ENCODE measurements at regions not wholly inside any gene's neighbourhood (a gene's known extent, or its start where the extent isn't known, plus 50 kb on each side); places are given as distances from the start of the nearest gene placed in this dataset.
A peak's percentile ranks its signal among the peaks of the same experiment; 100 is the strongest.

- no peak for DNase-seq (ENCODE audit: low read depth, low spot score)
- no peak overlapping the region for H3K4me3 ChIP-seq (ENCODE audit: low read depth, low read length)
- in situ Hi-C loops (cut with HindIII; ENCODE audit: low sequenced_read_pairs), result no loop called here
- TF ChIP-seq, protein P1, sequence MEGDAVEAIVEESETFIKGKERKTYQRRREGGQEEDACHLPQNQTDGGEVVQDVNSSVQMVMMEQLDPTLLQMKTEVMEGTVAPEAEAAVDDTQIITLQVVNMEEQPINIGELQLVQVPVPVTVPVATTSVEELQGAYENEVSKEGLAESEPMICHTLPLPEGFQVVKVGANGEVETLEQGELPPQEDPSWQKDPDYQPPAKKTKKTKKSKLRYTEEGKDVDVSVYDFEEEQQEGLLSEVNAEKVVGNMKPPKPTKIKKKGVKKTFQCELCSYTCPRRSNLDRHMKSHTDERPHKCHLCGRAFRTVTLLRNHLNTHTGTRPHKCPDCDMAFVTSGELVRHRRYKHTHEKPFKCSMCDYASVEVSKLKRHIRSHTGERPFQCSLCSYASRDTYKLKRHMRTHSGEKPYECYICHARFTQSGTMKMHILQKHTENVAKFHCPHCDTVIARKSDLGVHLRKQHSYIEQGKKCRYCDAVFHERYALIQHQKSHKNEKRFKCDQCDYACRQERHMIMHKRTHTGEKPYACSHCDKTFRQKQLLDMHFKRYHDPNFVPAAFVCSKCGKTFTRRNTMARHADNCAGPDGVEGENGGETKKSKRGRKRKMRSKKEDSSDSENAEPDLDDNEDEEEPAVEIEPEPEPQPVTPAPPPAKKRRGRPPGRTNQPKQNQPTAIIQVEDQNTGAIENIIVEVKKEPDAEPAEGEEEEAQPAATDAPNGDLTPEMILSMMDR (IDR thresholded peaks at IDR 0.05; ENCODE audit: low read depth, low read length), result no peak
These were observed 86.1 kb downstream of the NCOR2 start for GRCh38 chr12:124481257-124481750.

DNA sequence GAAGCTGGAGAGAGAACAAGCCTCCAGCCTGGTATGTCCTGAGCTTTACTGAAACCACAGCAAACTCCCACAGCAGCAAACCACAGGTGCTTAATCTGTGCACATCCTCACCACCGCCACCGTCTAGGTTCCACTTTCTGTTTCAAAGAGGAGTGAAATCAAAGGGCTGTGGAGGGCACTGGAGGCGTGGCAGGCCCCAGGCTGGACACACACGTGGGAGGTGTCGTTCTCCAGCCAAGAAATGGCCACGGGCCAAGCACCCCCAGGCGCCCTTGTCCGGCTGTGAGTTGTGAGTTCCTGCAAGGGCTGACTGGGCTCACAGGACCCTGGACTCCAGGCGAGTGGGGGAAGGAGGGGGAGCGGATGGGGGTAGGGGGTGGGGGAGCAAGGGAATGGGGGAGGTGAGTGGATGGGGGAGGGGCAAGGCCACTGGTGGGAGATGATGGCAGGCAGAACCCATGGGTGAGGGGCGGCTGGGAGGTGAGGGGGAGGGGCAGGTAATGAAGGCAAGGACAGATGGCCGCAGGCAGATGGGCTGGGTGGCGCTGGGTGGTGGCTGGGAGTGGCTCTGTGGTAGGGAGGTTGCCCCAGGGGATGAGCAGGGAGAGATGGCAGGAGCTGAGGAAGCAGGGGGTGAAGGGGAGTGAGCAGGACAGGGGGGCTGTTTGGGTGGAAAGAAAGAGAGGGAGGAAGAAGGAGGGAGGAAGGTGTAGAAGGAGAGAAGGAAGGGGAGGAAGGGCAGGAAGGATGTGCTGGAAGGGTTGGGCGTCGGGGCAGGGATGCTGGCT is 86.7 kb downstream of the NCOR2 start:
- in situ Hi-C loops (cut with HindIII; ENCODE audit: low sequenced_read_pairs), result no loop called here
- peak; percentile 81 for DNase-seq (ENCODE audit: low read depth, low spot score)
- H3K4me3 ChIP-seq (ENCODE audit: low read depth, low read length), result no peak overlapping the region
- TF ChIP-seq, protein P1 (IDR thresholded peaks at IDR 0.05; ENCODE audit: low read depth, low read length), result no peak

DNA sequence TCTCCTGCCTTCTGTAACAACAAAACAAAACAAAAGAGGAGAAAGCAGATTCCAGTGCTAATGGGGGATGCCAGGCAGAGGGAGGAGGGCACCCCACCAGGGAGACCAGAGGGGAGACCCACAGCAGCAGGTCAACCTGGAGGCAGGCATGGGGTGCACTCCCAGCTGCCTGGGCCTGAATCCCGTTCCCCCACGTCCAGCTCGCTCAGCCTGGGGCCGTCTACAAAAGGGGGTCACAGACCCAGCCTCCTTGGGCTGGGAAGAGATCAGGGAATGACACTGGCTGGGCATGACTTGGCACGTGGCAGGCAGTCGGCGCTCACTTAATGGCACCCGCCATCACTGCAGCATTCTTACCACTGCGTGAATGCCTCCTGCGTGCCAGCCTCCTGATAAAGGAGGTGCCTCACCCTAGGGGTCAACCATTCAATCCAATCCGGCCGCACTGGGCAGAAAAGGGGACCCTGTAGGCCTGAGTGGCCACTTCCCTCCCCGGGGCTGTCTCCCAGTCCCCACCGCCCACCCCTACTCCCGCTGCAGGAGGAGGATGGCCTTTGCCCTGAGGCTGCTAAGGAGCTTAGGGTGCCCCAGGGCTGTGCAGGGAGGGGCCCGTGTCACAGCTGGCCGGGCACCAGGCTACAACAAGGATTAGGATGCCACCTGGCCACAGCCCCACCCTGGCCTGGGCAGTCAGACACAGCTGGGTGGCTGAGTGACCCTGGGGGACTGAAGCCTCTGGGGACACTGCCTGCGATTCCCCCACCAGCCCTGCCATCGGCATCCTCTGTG is 87.5 kb downstream of the NCOR2 start:
- DNase-seq (ENCODE audit: low read depth, low spot score), result no peak
- in situ Hi-C loops (cut with HindIII; ENCODE audit: low sequenced_read_pairs), result no loop called here
- TF ChIP-seq, protein P1 (IDR thresholded peaks at IDR 0.05; ENCODE audit: low read depth, low read length), result no peak
- H3K4me3 ChIP-seq (ENCODE audit: low read depth, low read length), result no peak overlapping the region

- no peak overlapping the region for H3K4me3 ChIP-seq (ENCODE audit: low read depth, low read length)
- no peak for DNase-seq (ENCODE audit: low read depth, low spot score)
- in situ Hi-C loops (cut with HindIII; ENCODE audit: low sequenced_read_pairs), result no loop called here
- TF ChIP-seq, protein P1 (IDR thresholded peaks at IDR 0.05; ENCODE audit: low read depth, low read length), result no peak
These were observed 88.3 kb downstream of the NCOR2 start for GRCh38 chr12:124478985-124479645.

GRCh38 chr12:124478416-124478815 is 89.0 kb downstream of the NCOR2 start:
- TF ChIP-seq, protein P1 (IDR thresholded peaks at IDR 0.05; ENCODE audit: low read depth, low read length), result no peak
- DNase-seq (ENCODE audit: low read depth, low spot score), result no peak
- no peak overlapping the region for H3K4me3 ChIP-seq (ENCODE audit: low read depth, low read length)
- in situ Hi-C loops (cut with HindIII; ENCODE audit: low sequenced_read_pairs), result no loop called here
